ENCODE measurements at regions not wholly inside any gene's neighbourhood (a gene's known extent, or its start where the extent isn't known, plus 50 kb on each side); places are given as distances from the start of the nearest gene placed in this dataset.
"Not testable (repeated sequence)": the region's sequence is repeated elsewhere in the genome, so short reads cannot be mapped to it uniquely, and the experiment has no call there.

DNA sequence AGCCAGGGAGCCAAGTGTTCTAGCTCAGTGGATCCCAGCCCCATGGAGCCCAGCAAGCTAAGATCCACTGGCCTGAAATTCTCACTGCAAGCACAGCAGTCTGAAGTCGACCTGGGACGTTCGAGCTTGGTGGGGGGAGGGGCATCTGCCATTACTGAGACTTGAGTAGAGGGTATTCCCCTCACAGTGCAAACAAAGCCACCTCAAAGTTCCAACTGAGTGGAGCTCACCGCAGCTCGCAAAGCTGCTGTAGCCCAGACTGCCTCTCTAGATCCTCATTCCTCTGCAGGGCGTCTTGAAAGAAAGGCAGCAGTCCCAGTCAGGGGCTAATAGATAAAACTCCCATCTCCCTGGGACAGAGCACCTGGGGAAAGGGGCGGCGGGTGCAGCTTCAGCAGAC lies 226.3 kb downstream of the ZIC3 start:
- no peak for DNase-seq (ENCODE audit: low spot score)

DNA sequence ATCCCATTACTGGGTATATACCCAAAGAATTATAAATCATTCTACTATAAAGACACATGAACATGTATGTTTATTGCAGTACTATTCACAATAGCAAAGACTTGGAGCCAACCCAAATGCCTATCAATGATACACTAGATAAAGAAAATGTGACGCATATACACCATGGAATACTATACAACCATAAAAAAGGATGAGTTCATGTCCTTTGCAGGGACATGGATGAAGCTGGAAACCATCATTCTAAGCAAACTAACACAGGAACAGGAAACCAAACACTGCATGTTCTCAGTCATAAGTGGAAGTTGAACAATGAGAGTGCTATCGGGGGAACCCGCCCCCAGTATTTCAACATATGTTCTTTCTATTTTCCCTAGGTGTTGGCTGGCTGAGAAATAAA lies 232.0 kb downstream of the ZIC3 start:
- H3K9me3 ChIP-seq; ATAC-seq (ENCODE audit: insufficient number of reproducible peaks, low FRiP score, low read depth); H3K4me3 ChIP-seq; H3K27ac ChIP-seq; H3K36me3 ChIP-seq; H3K4me1 ChIP-seq (ENCODE audit: control insufficient read depth in 1 of 2, low read depth in 2 of 2); DNase-seq (ENCODE audit: low spot score); H3K27me3 ChIP-seq (replicated peaks; ENCODE audit: insufficient read depth): not testable (repeated sequence)

More for the DNA sequence above, 226.3 kb downstream of the ZIC3 start:
- Histone ChIP-seq H3K36me3 (no peaks in the 10 kb centered on the region), H3K27ac (no peak overlapping the region), H3K4me1 (ENCODE audit: control insufficient read depth in 1 of 2, low read depth in 2 of 2) (no peaks in the 10 kb centered on the region), H3K9me3 (no peaks in the 10 kb centered on the region), H3K27me3 (replicated peaks; ENCODE audit: insufficient read depth) (no peaks in the 10 kb centered on the region), H3K4me3 (no peak overlapping the region)
- no peak for ATAC-seq (ENCODE audit: insufficient number of reproducible peaks, low FRiP score, low read depth)
- TF ChIP-seq, protein P1, sequence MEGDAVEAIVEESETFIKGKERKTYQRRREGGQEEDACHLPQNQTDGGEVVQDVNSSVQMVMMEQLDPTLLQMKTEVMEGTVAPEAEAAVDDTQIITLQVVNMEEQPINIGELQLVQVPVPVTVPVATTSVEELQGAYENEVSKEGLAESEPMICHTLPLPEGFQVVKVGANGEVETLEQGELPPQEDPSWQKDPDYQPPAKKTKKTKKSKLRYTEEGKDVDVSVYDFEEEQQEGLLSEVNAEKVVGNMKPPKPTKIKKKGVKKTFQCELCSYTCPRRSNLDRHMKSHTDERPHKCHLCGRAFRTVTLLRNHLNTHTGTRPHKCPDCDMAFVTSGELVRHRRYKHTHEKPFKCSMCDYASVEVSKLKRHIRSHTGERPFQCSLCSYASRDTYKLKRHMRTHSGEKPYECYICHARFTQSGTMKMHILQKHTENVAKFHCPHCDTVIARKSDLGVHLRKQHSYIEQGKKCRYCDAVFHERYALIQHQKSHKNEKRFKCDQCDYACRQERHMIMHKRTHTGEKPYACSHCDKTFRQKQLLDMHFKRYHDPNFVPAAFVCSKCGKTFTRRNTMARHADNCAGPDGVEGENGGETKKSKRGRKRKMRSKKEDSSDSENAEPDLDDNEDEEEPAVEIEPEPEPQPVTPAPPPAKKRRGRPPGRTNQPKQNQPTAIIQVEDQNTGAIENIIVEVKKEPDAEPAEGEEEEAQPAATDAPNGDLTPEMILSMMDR (IDR thresholded peaks at IDR 0.05), result no peak

DNA sequence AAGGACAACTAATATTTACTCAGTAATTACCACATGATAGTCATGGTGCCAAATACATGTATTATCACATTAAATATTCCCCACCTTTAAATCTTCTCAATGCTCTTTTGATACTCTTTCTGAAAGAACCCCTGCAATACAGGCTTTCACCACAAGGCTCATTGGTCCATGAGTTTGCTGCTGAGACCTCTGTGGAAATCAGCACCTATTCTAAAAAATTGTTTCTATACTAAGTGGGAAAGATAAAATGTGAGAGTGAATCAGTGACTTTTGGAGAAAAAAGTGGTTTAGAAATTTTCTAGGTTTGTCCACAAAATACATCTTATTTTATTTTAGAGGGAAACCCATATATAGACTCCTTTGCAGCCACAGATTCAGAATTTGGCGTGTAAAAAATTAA lies 257.3 kb downstream of the ZIC3 start:
- no peaks in the 10 kb centered on the region for H3K4me1 ChIP-seq (ENCODE audit: control insufficient read depth in 1 of 2, low read depth in 2 of 2)
- no peaks in the 10 kb centered on the region for H3K27me3 ChIP-seq (replicated peaks; ENCODE audit: insufficient read depth)
- H3K36me3 ChIP-seq, result no peaks in the 10 kb centered on the region
- no peak overlapping the region for H3K4me3 ChIP-seq
- DNase-seq (ENCODE audit: low spot score) (no peak), ATAC-seq (ENCODE audit: insufficient number of reproducible peaks, low FRiP score, low read depth) (no peak)
- H3K27ac ChIP-seq, result no peak overlapping the region
- TF ChIP-seq, protein P1 (IDR thresholded peaks at IDR 0.05), result no peak
- H3K9me3 ChIP-seq, result no peaks in the 10 kb centered on the region

DNA sequence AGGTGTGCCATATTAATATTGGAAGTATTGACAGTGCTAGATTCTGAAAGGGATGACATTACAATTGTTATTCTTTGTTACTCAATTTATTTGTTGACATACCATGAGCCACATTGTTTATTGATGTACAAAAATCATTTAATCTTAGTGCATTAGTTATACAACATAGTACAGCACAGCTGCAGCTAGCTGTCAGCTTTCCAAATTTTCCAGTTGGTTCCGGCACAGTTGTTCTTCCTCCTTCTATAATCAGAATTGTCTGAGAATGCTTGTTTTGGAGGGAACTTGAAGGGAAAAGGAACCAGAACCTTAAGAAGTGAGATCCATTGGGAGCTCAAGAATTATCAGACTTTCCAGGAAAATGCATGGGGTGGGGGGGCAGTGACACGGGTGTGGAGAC lies 281.4 kb downstream of the ZIC3 start:
- no peak overlapping the region for H3K4me3 ChIP-seq
- H3K36me3 ChIP-seq, result no peaks in the 10 kb centered on the region
- no peaks in the 10 kb centered on the region for H3K27me3 ChIP-seq (replicated peaks; ENCODE audit: insufficient read depth)
- DNase-seq (ENCODE audit: low spot score), result no peak
- no peaks in the 10 kb centered on the region for H3K9me3 ChIP-seq
- ATAC-seq (ENCODE audit: insufficient number of reproducible peaks, low FRiP score, low read depth), result no peak
- H3K27ac ChIP-seq, result no peak overlapping the region
- no peaks in the 10 kb centered on the region for H3K4me1 ChIP-seq (ENCODE audit: control insufficient read depth in 1 of 2, low read depth in 2 of 2)
- TF ChIP-seq, protein P1 (IDR thresholded peaks at IDR 0.05), result no peak

DNA sequence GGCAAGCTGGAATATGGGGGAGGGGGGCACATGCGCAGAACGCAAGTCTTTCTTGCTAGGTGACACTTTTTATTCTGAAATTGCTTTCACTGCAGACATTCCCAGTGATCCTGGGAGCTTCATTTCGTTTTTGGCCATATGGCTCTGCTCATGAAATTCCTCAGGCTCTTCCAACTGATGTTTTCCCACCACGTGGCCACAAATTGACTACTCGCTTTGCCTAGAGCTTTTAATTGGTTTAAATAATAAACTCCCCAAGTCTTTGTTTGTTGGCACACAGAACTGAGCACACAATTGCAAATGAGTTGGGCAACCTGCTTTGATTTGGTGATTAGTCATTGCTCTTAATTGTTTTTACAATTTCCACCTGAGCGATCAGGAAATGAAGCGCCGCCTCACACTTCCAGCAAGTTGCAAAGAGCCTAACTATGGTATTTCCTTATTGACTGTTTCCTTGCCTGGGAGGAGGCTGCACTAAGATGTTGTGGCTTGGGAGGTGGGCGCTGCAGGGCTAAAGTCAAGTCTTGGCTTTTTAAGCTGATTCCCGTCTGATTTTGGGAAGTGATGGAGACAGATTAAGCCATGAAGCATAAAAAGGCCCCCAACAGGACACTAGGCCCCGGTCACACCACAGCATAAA lies 282.5 kb downstream of the ZIC3 start:
- no peak for DNase-seq (ENCODE audit: low spot score)
- Histone ChIP-seq H3K9me3 (no peaks in the 10 kb centered on the region), H3K36me3 (no peaks in the 10 kb centered on the region), H3K4me3 (no peak overlapping the region), H3K27ac (no peak overlapping the region), H3K27me3 (replicated peaks; ENCODE audit: insufficient read depth) (no peaks in the 10 kb centered on the region), H3K4me1 (ENCODE audit: control insufficient read depth in 1 of 2, low read depth in 2 of 2) (no peaks in the 10 kb centered on the region)
- ATAC-seq (ENCODE audit: insufficient number of reproducible peaks, low FRiP score, low read depth), result no peak
- TF ChIP-seq, protein P1 (IDR thresholded peaks at IDR 0.05), result no peak

DNA sequence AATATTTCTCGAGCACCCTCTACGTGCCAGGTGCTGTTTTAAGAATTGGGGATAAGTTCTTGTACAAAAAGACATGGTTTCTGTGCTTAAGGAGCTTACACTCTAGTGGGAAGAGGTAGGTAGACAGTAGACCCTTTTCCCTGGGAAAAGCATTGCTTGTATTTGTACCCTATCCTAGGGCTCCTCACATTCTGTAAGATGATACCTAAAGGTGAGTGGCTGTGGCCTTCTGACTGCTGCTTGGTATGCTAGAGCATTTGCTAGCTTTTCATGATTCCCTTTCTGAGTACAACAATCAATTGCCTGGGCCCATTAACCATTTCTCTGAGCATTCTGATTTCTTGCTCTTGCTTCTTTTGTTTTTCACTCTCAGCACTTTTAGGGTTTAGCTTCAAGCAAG lies 286.6 kb downstream of the ZIC3 start:
- Histone ChIP-seq H3K36me3 (no peaks in the 10 kb centered on the region), H3K27ac (no peak overlapping the region), H3K27me3 (replicated peaks; ENCODE audit: insufficient read depth) (no peaks in the 10 kb centered on the region), H3K4me1 (ENCODE audit: control insufficient read depth in 1 of 2, low read depth in 2 of 2) (no peaks in the 10 kb centered on the region), H3K9me3 (no peaks in the 10 kb centered on the region), H3K4me3 (no peak overlapping the region)
- ATAC-seq (ENCODE audit: insufficient number of reproducible peaks, low FRiP score, low read depth), result no peak
- TF ChIP-seq, protein P1 (IDR thresholded peaks at IDR 0.05), result no peak
- DNase-seq (ENCODE audit: low spot score), result no peak

Measured in thoracic aorta (tissue), 2 donors.